Suprapubic skin (tissue), 4 donors: ENCODE measurements at regions not wholly inside any gene's neighbourhood (a gene's known extent, or its start where the extent isn't known, plus 50 kb on each side); places are given as distances from the start of the nearest gene placed in this dataset.

Experiments used
- POLR2A ChIP-seq, 2 donors: fragments of 450-650 bp; IDR thresholded peaks; one replicate each; pipeline ENCODE4 v1.6.1; 2017; ENCODE audit warnings: antibody characterized with exemption in 2 of 2, mild to moderate bottlenecking in 2 of 2, moderate library complexity in 2 of 2
- POLR2AphosphoS5 ChIP-seq, 3 donors: sonication (generic); formaldehyde crosslinking; IDR thresholded peaks; one replicate each; pipeline ENCODE4 v1.6.1; 2017; ENCODE audit warnings: antibody characterized with exemption in 3 of 3

- no peak for TF ChIP-seq POLR2AphosphoS5 (IDR thresholded peaks at IDR 0.05)
- TF ChIP-seq POLR2A (IDR thresholded peaks at IDR 0.05), result no peak
These were observed 133.7 kb upstream of the OSTN start for GRCh38 chr3:191065181-191065805.
